Mucosa of descending colon (tissue), 3 donors: ENCODE measurements at regions not wholly inside any gene's neighbourhood (a gene's known extent, or its start where the extent isn't known, plus 50 kb on each side); places are given as distances from the start of the nearest gene placed in this dataset.

ENCODE experiments used
- ATAC-seq: fragments of 200-7000 bp; cut with Tn5 transposase; one replicate; pipeline ENCODE4 v1.9.1; 2020; ENCODE audit warnings: mild to moderate bottlenecking, moderate library complexity
- DNase-seq, 3 donors: peaks; one replicate each; pipeline ENCODE4 v3.0.0-alpha.2; 2020
- H3K36me3 ChIP-seq: fragments of 200-600 bp; one replicate; pipeline ENCODE4 v1.8.0; 2021; ENCODE audit warnings: low read depth, mild to moderate bottlenecking
- H3K4me1 ChIP-seq: fragments of 200-600 bp; one replicate; pipeline ENCODE4 v1.8.0; 2021; ENCODE audit warnings: low read depth, mild to moderate bottlenecking
- H3K4me3 ChIP-seq: fragments of 200-600 bp; one replicate; pipeline ENCODE4 v1.8.0; 2021; ENCODE audit warnings: mild to moderate bottlenecking
- H3K9me3 ChIP-seq: fragments of 200-600 bp; one replicate; pipeline ENCODE4 v1.8.0; 2021; ENCODE audit warnings: mild to moderate bottlenecking
- intact Hi-C, 2 donors: fragments of 100-400 bp; cut with DNase I in 1 of 2; cut with micrococcal nuclease in 1 of 2; formaldehyde crosslinking; loops; one replicate each; pipeline versions ENCODE4 v1.11.0 to v1.11.1; 2022; cut with DNase I, micrococcal nuclease
- TF ChIP-seq, protein P1 (sequence below): fragments of 200-600 bp; IDR thresholded peaks from one replicate; pipeline ENCODE4 v1.8.0; 2022; ENCODE audit warnings: antibody characterized with exemption, mild to moderate bottlenecking
- donor health status: DM: no; HTN: no; CAD: no; lungs with moderate emphysema.
- donor health status: DM: no; HTN: no; CAD: no.
- donor health status: DM: no; HTN: yes; CAD: no.

DNA sequence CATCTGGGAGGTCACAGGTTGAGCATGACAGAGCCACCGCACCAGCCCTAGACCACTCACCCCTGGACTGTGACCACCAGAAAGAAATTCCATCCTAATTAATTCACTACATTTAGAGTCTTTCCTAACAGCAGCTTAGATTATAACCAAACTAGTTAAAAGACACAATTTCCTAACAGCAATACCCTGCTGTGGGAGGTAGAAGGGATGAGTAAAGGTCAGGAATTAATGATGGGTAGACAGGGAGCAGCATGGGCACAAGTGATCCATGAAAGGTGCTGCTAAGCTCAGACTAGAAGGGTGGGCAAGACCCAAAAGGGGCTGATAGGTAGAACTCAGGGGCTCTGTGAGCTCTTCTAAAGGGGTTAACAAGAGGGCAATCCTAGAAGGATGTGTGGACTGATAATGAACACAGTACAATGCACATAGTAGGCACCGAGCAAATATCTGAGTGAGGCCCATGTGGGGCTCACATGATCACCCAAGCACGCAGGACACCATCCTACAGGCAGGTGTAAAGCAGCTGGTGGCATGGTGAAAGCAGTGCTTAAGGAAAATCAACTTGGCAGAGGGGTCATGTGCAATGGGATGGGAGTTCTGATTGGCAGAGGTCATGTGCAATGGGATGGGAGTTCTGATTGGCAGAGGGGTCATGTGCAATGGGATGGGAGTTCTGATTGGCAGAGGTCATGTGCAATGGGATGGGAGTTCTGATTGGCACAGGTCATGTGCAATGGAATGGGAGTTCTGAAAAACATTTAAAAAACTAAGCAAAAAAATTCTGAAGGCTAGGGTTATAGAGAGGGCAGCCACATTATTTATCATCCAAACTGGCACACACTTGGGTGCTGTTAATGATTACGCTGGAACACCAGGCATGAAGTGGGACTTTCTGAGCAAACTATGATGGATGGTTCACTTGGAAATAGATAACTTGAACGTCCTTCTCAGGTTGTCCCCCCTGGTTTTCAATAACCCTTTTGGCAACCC lies 188.2 kb upstream of the FOXQ1 start:
- ATAC-seq = no peak
- Histone ChIP-seq H3K4me1 (no peaks in the 10 kb centered on the region), H3K9me3 (no peaks in the 10 kb centered on the region), H3K4me3 (no peak overlapping the region), H3K36me3 (no peaks in the 10 kb centered on the region)
- intact Hi-C loops = no loop called here
- no peak for DNase-seq
- TF ChIP-seq, protein P1, sequence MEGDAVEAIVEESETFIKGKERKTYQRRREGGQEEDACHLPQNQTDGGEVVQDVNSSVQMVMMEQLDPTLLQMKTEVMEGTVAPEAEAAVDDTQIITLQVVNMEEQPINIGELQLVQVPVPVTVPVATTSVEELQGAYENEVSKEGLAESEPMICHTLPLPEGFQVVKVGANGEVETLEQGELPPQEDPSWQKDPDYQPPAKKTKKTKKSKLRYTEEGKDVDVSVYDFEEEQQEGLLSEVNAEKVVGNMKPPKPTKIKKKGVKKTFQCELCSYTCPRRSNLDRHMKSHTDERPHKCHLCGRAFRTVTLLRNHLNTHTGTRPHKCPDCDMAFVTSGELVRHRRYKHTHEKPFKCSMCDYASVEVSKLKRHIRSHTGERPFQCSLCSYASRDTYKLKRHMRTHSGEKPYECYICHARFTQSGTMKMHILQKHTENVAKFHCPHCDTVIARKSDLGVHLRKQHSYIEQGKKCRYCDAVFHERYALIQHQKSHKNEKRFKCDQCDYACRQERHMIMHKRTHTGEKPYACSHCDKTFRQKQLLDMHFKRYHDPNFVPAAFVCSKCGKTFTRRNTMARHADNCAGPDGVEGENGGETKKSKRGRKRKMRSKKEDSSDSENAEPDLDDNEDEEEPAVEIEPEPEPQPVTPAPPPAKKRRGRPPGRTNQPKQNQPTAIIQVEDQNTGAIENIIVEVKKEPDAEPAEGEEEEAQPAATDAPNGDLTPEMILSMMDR = no peak

DNA sequence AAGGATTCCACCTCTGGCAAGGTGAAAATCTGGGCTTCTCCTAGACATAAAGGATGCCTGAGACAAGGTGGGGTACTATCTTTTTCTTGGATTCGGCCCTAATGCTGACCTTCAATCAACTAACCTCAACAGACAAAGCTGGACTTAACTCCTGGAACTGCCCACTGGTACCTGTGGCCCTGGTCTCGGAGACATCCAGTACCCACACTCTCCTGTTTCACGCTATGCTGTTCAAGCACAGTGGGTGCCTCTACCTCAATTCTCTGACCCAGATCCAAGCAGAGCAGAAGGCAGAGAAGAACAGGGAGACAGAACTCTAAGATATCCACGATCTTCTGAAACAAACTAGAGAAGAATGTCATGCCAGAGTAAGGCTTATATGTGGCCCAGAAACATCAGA lies 189.8 kb upstream of the FOXQ1 start:
- intact Hi-C loops = no loop called here
- no peak for ATAC-seq
- TF ChIP-seq, protein P1 = no peak
- Histone ChIP-seq H3K4me1 (no peaks in the 10 kb centered on the region), H3K4me3 (no peak overlapping the region), H3K36me3 (no peaks in the 10 kb centered on the region), H3K9me3 (no peaks in the 10 kb centered on the region)
- no peak for DNase-seq

DNA sequence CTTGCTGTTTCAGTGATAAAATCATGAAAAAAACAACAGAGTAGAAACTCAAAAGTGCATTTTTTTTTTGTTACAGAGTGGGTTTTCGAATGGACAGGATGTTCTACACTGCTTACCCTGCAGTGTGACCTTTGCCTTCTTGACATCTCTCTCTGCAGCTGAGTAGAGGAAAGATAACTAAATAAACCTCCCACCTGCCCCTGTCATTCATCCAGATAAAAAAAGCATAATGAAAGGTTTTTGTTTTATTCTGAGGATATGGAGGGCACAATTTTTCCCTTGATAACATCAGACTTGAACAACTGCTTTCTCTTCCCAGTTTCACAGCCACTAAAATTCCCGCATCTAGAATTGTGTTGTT lies 193.6 kb upstream of the FOXQ1 start:
- no peaks in the 10 kb centered on the region for H3K36me3 ChIP-seq

DNA sequence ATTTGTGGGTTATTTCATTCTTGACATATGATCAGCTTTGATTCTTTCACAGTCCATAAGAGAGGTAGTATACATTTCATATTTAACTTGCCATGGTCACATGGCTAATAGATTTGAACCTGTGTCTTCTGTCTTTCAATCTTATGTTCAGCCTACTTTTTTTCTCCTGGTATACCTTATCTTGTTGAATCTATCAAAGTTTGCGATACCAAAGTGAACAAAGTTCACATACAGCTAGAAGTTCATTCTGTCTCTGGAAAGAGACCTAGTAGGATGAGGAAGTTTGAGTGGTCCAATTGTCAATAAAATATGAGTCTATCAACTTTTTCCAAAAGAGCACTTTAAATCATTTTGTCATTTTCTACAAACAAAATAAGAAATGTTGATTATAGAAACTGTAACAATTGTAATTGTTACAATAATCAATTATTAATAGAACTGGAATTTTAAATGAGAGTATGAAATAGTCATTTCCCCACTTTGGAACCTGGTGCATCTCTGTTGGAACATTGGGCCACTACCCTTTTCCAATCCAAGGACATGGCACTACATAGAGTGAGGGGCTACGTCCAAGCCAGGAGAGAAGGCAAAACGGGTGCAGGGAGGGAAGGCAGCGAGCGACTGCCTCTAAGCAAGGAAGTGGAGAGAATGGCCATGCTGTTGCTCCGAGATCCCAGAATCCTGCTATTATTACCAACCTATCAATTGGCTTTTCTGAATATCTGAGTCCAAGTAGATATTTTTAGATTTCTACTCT lies 194.2 kb upstream of the FOXQ1 start:
- TF ChIP-seq, protein P1 = no peak
- Histone ChIP-seq H3K9me3 (no peaks in the 10 kb centered on the region), H3K36me3 (no peaks in the 10 kb centered on the region), H3K4me1 (no peaks in the 10 kb centered on the region), H3K4me3 (no peak overlapping the region)
- DNase-seq (no peak), ATAC-seq (no peak)
- intact Hi-C loops = no loop called here

More for the DNA sequence above, 193.6 kb upstream of the FOXQ1 start:
- Histone ChIP-seq H3K4me1 (no peaks in the 10 kb centered on the region), H3K9me3 (no peaks in the 10 kb centered on the region), H3K4me3 (no peak overlapping the region)
- intact Hi-C loops = no loop called here
- no peak for ATAC-seq
- no peak for DNase-seq
- TF ChIP-seq, protein P1 = no peak

DNA sequence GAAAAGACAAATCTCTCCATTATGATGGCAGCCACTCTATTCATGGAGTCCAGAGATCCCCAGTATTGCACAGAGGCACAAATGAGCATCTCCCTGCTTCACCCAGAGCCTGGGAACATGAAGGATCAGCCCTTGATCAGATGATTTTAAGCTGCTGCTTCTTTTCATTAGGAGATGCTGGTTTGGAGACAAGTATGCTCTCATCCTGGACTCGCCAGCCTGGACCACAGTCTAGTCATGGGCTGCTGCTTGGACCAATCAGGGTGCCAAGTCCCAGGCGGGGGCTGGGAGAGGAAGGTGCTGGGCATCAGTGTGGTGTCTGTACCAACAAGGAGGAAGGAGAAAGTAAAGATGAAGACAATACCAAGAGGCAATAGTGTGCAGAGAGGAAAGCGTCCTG lies 195.7 kb upstream of the FOXQ1 start:
- H3K36me3 ChIP-seq = no peaks in the 10 kb centered on the region
- no peak for ATAC-seq
- peaks cover 1% of the 10 kb centered on the region for H3K4me1 ChIP-seq
- intact Hi-C loops = no loop called here
- no peaks in the 10 kb centered on the region for H3K9me3 ChIP-seq
- no peak overlapping the region for H3K4me3 ChIP-seq
- TF ChIP-seq, protein P1 = no peak
- DNase-seq = no peak
